Subcutaneous abdominal adipose tissue (tissue), 5 donors: ENCODE measurements at regions not wholly inside any gene's neighbourhood (a gene's known extent, or its start where the extent isn't known, plus 50 kb on each side); places are given as distances from the start of the nearest gene placed in this dataset.

Source experiments
- H3K27ac ChIP-seq: one replicate; pipeline ENCODE4 v1.7.0; 2013; ENCODE audit warnings: low read depth, mild to moderate bottlenecking, inconsistent platforms, low read length, moderate library complexity
- H3K27me3 ChIP-seq, 5 donors: one replicate each; pipeline ENCODE4 v1.7.0; 2013; ENCODE audit warnings: low read length in 5 of 5, inconsistent platforms in 1 of 5; ENCODE audit not compliant: control insufficient read depth in 5 of 5, insufficient read depth in 4 of 5
- H3K36me3 ChIP-seq, 5 donors: one replicate each; pipeline ENCODE4 v1.7.0; 2013; ENCODE audit warnings: low read length in 5 of 5; ENCODE audit not compliant: control insufficient read depth in 5 of 5, insufficient read depth in 5 of 5
- H3K4me1 ChIP-seq, 5 donors: one replicate each; pipeline ENCODE4 v1.7.0; 2013; ENCODE audit warnings: low read length in 5 of 5, mild to moderate bottlenecking in 3 of 5, moderate library complexity in 1 of 5; ENCODE audit not compliant: control insufficient read depth in 5 of 5, insufficient read depth in 5 of 5
- H3K4me3 ChIP-seq, 5 donors: one replicate each; pipeline ENCODE4 v1.7.0; 2013; ENCODE audit warnings: low read length in 5 of 5, low read depth in 1 of 5
- H3K9ac ChIP-seq, 5 donors: one replicate each; pipeline ENCODE4 v1.7.0; 2013; ENCODE audit warnings: low read length in 5 of 5, mild to moderate bottlenecking in 4 of 5, moderate library complexity in 3 of 5
- H3K9me3 ChIP-seq, 5 donors: one replicate each; pipeline ENCODE4 v1.7.0; 2013; ENCODE audit warnings: low read length in 5 of 5; ENCODE audit not compliant: control insufficient read depth in 5 of 5
- donor health status: healthy.
- donor health status: healthy.
- donor health status: healthy.
- donor health status: healthy.
- donor health status: healthy.

- H3K4me1 ChIP-seq: peaks cover 0 to 29% (median 14%) of the 10 kb centered on the region in 5 donors
- no peak overlapping the region for H3K27ac ChIP-seq
- H3K9me3 ChIP-seq: no peaks in the 10 kb centered on the region
- peaks cover 0 to 8% (median 0%) of the 10 kb centered on the region in 5 donors for H3K27me3 ChIP-seq
- H3K36me3 ChIP-seq: no peaks in the 10 kb centered on the region
- H3K9ac ChIP-seq: no peak overlapping the region
- H3K4me3 ChIP-seq: no peak overlapping the region
These were observed 58.9 kb upstream of the BCL2L14 start for GRCh38 chr12:12011880-12012260.

- peaks cover 0 to 4% (median 0%) of the 10 kb centered on the region in 5 donors for H3K27me3 ChIP-seq
- H3K4me3 ChIP-seq: no peak overlapping the region
- H3K4me1 ChIP-seq: peaks cover 0 to 37% (median 17%) of the 10 kb centered on the region in 5 donors
- no peaks in the 10 kb centered on the region for H3K36me3 ChIP-seq
- no peak overlapping the region for H3K27ac ChIP-seq
- no peaks in the 10 kb centered on the region for H3K9me3 ChIP-seq
- no peak overlapping the region for H3K9ac ChIP-seq
These were observed 55.6 kb upstream of the BCL2L14 start for GRCh38 chr12:12015073-12015685.

GRCh38 chr12:12016284-12017100 is 54.2 kb upstream of the BCL2L14 start:
- Histone ChIP-seq H3K27ac (no peak overlapping the region), H3K36me3 (no peaks in the 10 kb centered on the region), H3K4me3 (no peak overlapping the region), H3K9ac (no peak overlapping the region), H3K27me3 (no peaks in the 10 kb centered on the region), H3K4me1 (peaks cover 0 to 29% (median 17%) of the 10 kb centered on the region in 5 donors), H3K9me3 (no peaks in the 10 kb centered on the region)

GRCh38 chr12:12017135-12017581 is 53.6 kb upstream of the BCL2L14 start:
- no peak overlapping the region for H3K9ac ChIP-seq
- no peaks in the 10 kb centered on the region for H3K36me3 ChIP-seq
- H3K27ac ChIP-seq: no peak overlapping the region
- H3K9me3 ChIP-seq: no peaks in the 10 kb centered on the region
- H3K27me3 ChIP-seq: no peaks in the 10 kb centered on the region
- peaks cover 0 to 28% (median 17%) of the 10 kb centered on the region in 5 donors for H3K4me1 ChIP-seq
- H3K4me3 ChIP-seq: no peak overlapping the region

GRCh38 chr12:12017798-12018197 is 52.9 kb upstream of the BCL2L14 start:
- no peak overlapping the region for H3K4me3 ChIP-seq
- H3K27ac ChIP-seq: no peak overlapping the region
- H3K27me3 ChIP-seq: no peaks in the 10 kb centered on the region
- no peaks in the 10 kb centered on the region for H3K9me3 ChIP-seq
- H3K36me3 ChIP-seq: no peaks in the 10 kb centered on the region
- H3K4me1 ChIP-seq: peaks cover 0 to 28% (median 17%) of the 10 kb centered on the region in 5 donors
- no peak overlapping the region for H3K9ac ChIP-seq

GRCh38 chr12:12018454-12018853 is 52.3 kb upstream of the BCL2L14 start:
- H3K36me3 ChIP-seq: no peaks in the 10 kb centered on the region
- H3K4me3 ChIP-seq: no peak overlapping the region
- no peaks in the 10 kb centered on the region for H3K27me3 ChIP-seq
- no peaks in the 10 kb centered on the region for H3K9me3 ChIP-seq
- H3K4me1 ChIP-seq: peaks cover 0 to 28% (median 17%) of the 10 kb centered on the region in 5 donors
- H3K9ac ChIP-seq: no peak overlapping the region
- H3K27ac ChIP-seq: no peak overlapping the region

GRCh38 chr12:12019881-12020280 is 50.9 kb upstream of the BCL2L14 start:
- Histone ChIP-seq H3K4me1 (peaks cover 0 to 28% (median 17%) of the 10 kb centered on the region in 5 donors), H3K9ac (no peak overlapping the region), H3K9me3 (no peaks in the 10 kb centered on the region), H3K27me3 (no peaks in the 10 kb centered on the region), H3K4me3 (no peak overlapping the region), H3K36me3 (no peaks in the 10 kb centered on the region), H3K27ac (no peak overlapping the region)

GRCh38 chr12:12020762-12021161 is 50.0 kb upstream of the BCL2L14 start:
- Histone ChIP-seq H3K4me3 (no peak overlapping the region), H3K27me3 (no peaks in the 10 kb centered on the region), H3K4me1 (peaks cover 0 to 28% (median 17%) of the 10 kb centered on the region in 5 donors), H3K9ac (no peak overlapping the region), H3K36me3 (no peaks in the 10 kb centered on the region), H3K27ac (no peak overlapping the region), H3K9me3 (no peaks in the 10 kb centered on the region)
